NCI-H1694 treated with DMSO at 0.1 percent for 48 hours (cell line): ENCODE measurements at regions not wholly inside any gene's neighbourhood (a gene's known extent, or its start where the extent isn't known, plus 50 kb on each side); places are given as distances from the start of the nearest gene placed in this dataset.

Experiments
- DNase-seq: peaks from one replicate; lab custom pipeline; 2025; lab: John Stamatoyannopoulos, UW

- DNase-seq, result no peak
Observed at GRCh38 chr4:184528051-184528450, 53.7 kb upstream of the IRF2 start.

DNA sequence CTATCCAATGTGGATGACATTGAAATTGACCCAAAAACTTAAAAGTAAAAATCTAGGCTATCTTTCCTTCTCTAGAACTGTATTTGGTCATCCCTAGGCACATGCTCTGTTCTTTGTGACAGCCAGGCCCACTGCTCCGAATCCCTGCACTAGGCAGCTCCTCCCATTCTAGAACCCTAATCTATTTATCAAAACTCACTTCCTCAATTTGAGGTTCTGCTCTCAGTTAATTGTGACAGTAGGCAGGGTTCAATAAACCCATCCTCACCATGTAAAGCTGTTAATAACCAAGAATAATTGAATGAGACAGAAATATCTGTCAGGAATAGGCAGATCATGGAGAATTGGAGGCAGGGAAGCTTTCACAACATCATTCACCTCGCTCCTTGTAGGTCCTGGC, 51.9 kb upstream of the IRF2 start:
- no peak for DNase-seq
